ENCODE measurements at regions not wholly inside any gene's neighbourhood (a gene's known extent, or its start where the extent isn't known, plus 50 kb on each side); places are given as distances from the start of the nearest gene placed in this dataset.
"Not testable (repeated sequence)": the region's sequence is repeated elsewhere in the genome, so short reads cannot be mapped to it uniquely, and the experiment has no call there.

- DNase-seq (ENCODE audit: low read depth), result no peak
These were observed 89.7 kb upstream of the SH3BP4 start for GRCh38 chr2:234861841-234862735.

GRCh38 chr2:234859330-234859872 lies 92.4 kb upstream of the SH3BP4 start:
- not testable (repeated sequence) for DNase-seq (ENCODE audit: low read depth)

GRCh38 chr2:234858790-234859329 lies 93.0 kb upstream of the SH3BP4 start:
- no peak for DNase-seq (ENCODE audit: low read depth)

GRCh38 chr2:234858145-234858544 lies 93.7 kb upstream of the SH3BP4 start:
- no peak for DNase-seq (ENCODE audit: low read depth)

- DNase-seq (ENCODE audit: low read depth), result no peak
These were observed 98.1 kb upstream of the SH3BP4 start for GRCh38 chr2:234853729-234854128.

- no peak for DNase-seq (ENCODE audit: low read depth)
These were observed 98.9 kb upstream of the SH3BP4 start for GRCh38 chr2:234852941-234853340.

GRCh38 chr2:234852035-234852434 lies 99.8 kb upstream of the SH3BP4 start:
- DNase-seq (ENCODE audit: low read depth), result no peak

- no peak for DNase-seq (ENCODE audit: low read depth)
These were observed 100.4 kb upstream of the SH3BP4 start for GRCh38 chr2:234851451-234851850.

- no peak for DNase-seq (ENCODE audit: low read depth)
These were observed 101.0 kb upstream of the SH3BP4 start for GRCh38 chr2:234850818-234851217.

GRCh38 chr2:234849678-234850077 lies 102.1 kb upstream of the SH3BP4 start:
- DNase-seq (ENCODE audit: low read depth), result no peak

GRCh38 chr2:234848578-234848977 lies 103.2 kb upstream of the SH3BP4 start:
- DNase-seq (ENCODE audit: low read depth), result no peak

- DNase-seq (ENCODE audit: low read depth), result no peak
These were observed 104.2 kb upstream of the SH3BP4 start for GRCh38 chr2:234847639-234848038.

GRCh38 chr2:234847364-234847635 lies 104.5 kb upstream of the SH3BP4 start:
- no peak for DNase-seq (ENCODE audit: low read depth)

- no peak for DNase-seq (ENCODE audit: low read depth)
These were observed 105.0 kb upstream of the SH3BP4 start for GRCh38 chr2:234846599-234847363.

GRCh38 chr2:234845602-234846590 lies 105.9 kb upstream of the SH3BP4 start:
- DNase-seq (ENCODE audit: low read depth), result no peak

GRCh38 chr2:234843411-234843810 lies 108.4 kb upstream of the SH3BP4 start:
- DNase-seq (ENCODE audit: low read depth), result no peak

- no peak for DNase-seq (ENCODE audit: low read depth)
These were observed 109.1 kb upstream of the SH3BP4 start for GRCh38 chr2:234842753-234843152.

GRCh38 chr2:234841321-234842015 lies 110.3 kb upstream of the SH3BP4 start:
- no peak for DNase-seq (ENCODE audit: low read depth)

- DNase-seq (ENCODE audit: low read depth), result no peak
These were observed 111.5 kb upstream of the SH3BP4 start for GRCh38 chr2:234840336-234840735.

GRCh38 chr2:234839285-234839684 lies 112.5 kb upstream of the SH3BP4 start:
- DNase-seq (ENCODE audit: low read depth), result no peak

- DNase-seq (ENCODE audit: low read depth), result no peak
These were observed 115.5 kb upstream of the SH3BP4 start for GRCh38 chr2:234836271-234836670.
